ENCODE measurements at regions not wholly inside any gene's neighbourhood (a gene's known extent, or its start where the extent isn't known, plus 50 kb on each side); places are given as distances from the start of the nearest gene placed in this dataset.

GRCh38 chr3:55330355-55330754, 156.8 kb downstream of the WNT5A start:
- no peaks in the 10 kb centered on the region for H3K36me3 Mint-ChIP-seq (ENCODE audit: insufficient read depth, unreplicated experiment)
- no TSS peak for BruUV-seq (replicated peaks)
- peaks cover 10% of the 10 kb centered on the region for H3K27me3 Mint-ChIP-seq (ENCODE audit: insufficient read depth, unreplicated experiment)
- H3K36me3 ChIP-seq (ENCODE audit: control insufficient read depth, insufficient read depth, low read length), result no peaks in the 10 kb centered on the region
- H3K27me3 ChIP-seq (replicated peaks; ENCODE audit: control insufficient read depth, insufficient read depth, low read length), result no peaks in the 10 kb centered on the region
- no peaks in the 10 kb centered on the region for H3K4me1 Mint-ChIP-seq (ENCODE audit: low read depth, unreplicated experiment)
- no peak overlapping the region for H3K4me3 Mint-ChIP-seq (ENCODE audit: unreplicated experiment)
- H3K27ac Mint-ChIP-seq (ENCODE audit: unreplicated experiment), result no peak overlapping the region
- no peaks in the 10 kb centered on the region for H3K9me3 ChIP-seq
- no peak for DNase-seq
- no peak for TF ChIP-seq CTCF (IDR thresholded peaks at IDR 0.05; ENCODE audit: insufficient read depth in 1 of 2, low read depth in 1 of 2, low read length in 1 of 2, severe bottlenecking in 1 of 2, unreplicated experiment in 1 of 2)
- H3K4me3 ChIP-seq (ENCODE audit: low read depth, low read length), result no peak overlapping the region
- no peaks in the 10 kb centered on the region for H3K9me3 Mint-ChIP-seq (ENCODE audit: unreplicated experiment)
- no peaks in the 10 kb centered on the region for H3K4me1 ChIP-seq
- ChIA-PET CTCF (no interaction called here), POLR2A (no interaction called here)
- intact Hi-C loops (cut with micrococcal nuclease; ENCODE audit: unreplicated experiment), result no loop called here

GRCh38 chr3:55329849-55330248, 157.3 kb downstream of the WNT5A start:
- Mint-ChIP-seq H3K36me3 (ENCODE audit: insufficient read depth, unreplicated experiment) (no peaks in the 10 kb centered on the region), H3K27me3 (ENCODE audit: insufficient read depth, unreplicated experiment) (peaks cover 12% of the 10 kb centered on the region), H3K27ac (ENCODE audit: unreplicated experiment) (no peak overlapping the region), H3K4me3 (ENCODE audit: unreplicated experiment) (no peak overlapping the region), H3K4me1 (ENCODE audit: low read depth, unreplicated experiment) (no peaks in the 10 kb centered on the region), H3K9me3 (ENCODE audit: unreplicated experiment) (no peaks in the 10 kb centered on the region)
- BruUV-seq (replicated peaks), result no TSS peak
- H3K4me1 ChIP-seq, result no peaks in the 10 kb centered on the region
- no peak for TF ChIP-seq CTCF (IDR thresholded peaks at IDR 0.05; ENCODE audit: insufficient read depth in 1 of 2, low read depth in 1 of 2, low read length in 1 of 2, severe bottlenecking in 1 of 2, unreplicated experiment in 1 of 2)
- H3K9me3 ChIP-seq, result no peaks in the 10 kb centered on the region
- ChIA-PET CTCF (no interaction called here), POLR2A (no interaction called here)
- no peak overlapping the region for H3K4me3 ChIP-seq (ENCODE audit: low read depth, low read length)
- no peaks in the 10 kb centered on the region for H3K27me3 ChIP-seq (replicated peaks; ENCODE audit: control insufficient read depth, insufficient read depth, low read length)
- intact Hi-C loops (cut with micrococcal nuclease; ENCODE audit: unreplicated experiment), result no loop called here
- no peaks in the 10 kb centered on the region for H3K36me3 ChIP-seq (ENCODE audit: control insufficient read depth, insufficient read depth, low read length)
- DNase-seq, result no peak

GRCh38 chr3:55327131-55327920, 159.8 kb downstream of the WNT5A start:
- BruUV-seq (replicated peaks), result no TSS peak

More at GRCh38 chr3:55327131-55327920, 159.8 kb downstream of the WNT5A start:
- H3K36me3 ChIP-seq (ENCODE audit: control insufficient read depth, insufficient read depth, low read length), result no peaks in the 10 kb centered on the region
- Mint-ChIP-seq H3K4me3 (ENCODE audit: unreplicated experiment) (no peak overlapping the region), H3K4me1 (ENCODE audit: low read depth, unreplicated experiment) (no peaks in the 10 kb centered on the region), H3K9me3 (ENCODE audit: unreplicated experiment) (no peaks in the 10 kb centered on the region), H3K27ac (ENCODE audit: unreplicated experiment) (no peak overlapping the region), H3K36me3 (ENCODE audit: insufficient read depth, unreplicated experiment) (no peaks in the 10 kb centered on the region), H3K27me3 (ENCODE audit: insufficient read depth, unreplicated experiment) (peaks cover 9% of the 10 kb centered on the region)
- intact Hi-C loops (cut with micrococcal nuclease; ENCODE audit: unreplicated experiment), result no loop called here
- no peaks in the 10 kb centered on the region for H3K27me3 ChIP-seq (replicated peaks; ENCODE audit: control insufficient read depth, insufficient read depth, low read length)
- no peak overlapping the region for H3K4me3 ChIP-seq (ENCODE audit: low read depth, low read length)
- no peaks in the 10 kb centered on the region for H3K4me1 ChIP-seq
- CTCF ChIA-PET, result no interaction called here
- no peak for DNase-seq
- H3K9me3 ChIP-seq, result no peaks in the 10 kb centered on the region
- TF ChIP-seq CTCF (IDR thresholded peaks at IDR 0.05; ENCODE audit: insufficient read depth in 1 of 2, low read depth in 1 of 2, low read length in 1 of 2, severe bottlenecking in 1 of 2, unreplicated experiment in 1 of 2), result no peak
- POLR2A ChIA-PET, result no interaction called here

All from Caco-2 (cell line).